SH-SY5Y (cell line): ENCODE measurements at regions not wholly inside any gene's neighbourhood (a gene's known extent, or its start where the extent isn't known, plus 50 kb on each side); places are given as distances from the start of the nearest gene placed in this dataset.

Experiments used
- GATA2 ChIP-seq: IDR thresholded peaks from 2 replicates; pipeline ENCODE4 v1.6.1; 2011; ENCODE audit warnings: mild to moderate bottlenecking, low read depth, low read length
- GATA3 ChIP-seq: IDR thresholded peaks from 2 replicates; pipeline ENCODE4 v1.6.1; 2011; ENCODE audit warnings: low read depth, mild to moderate bottlenecking, low read length, moderate library complexity

DNA sequence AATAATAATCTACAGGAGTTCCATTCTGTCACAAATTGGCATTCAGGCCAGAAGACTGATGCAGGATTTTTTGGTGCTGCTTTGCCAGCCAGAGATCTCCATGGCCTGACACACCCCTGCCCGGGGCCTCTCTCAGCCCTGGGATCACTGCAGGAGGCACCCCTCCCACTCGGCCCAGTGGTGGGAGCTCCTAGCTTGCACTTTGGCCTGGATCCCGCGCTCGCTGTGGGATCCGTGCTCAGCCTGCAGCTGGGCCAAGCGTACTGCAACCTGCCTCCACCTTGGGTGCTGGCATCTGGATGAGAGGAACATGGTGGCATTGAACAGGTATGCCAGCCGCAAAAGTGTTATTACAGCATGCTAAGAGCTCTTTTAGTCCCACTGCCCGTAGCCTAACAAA, 656.7 kb upstream of the CCDC54 start:
- no peak for TF ChIP-seq GATA2
- TF ChIP-seq GATA3 = no peak
